B cell (primary cell): ENCODE measurements at regions not wholly inside any gene's neighbourhood (a gene's known extent, or its start where the extent isn't known, plus 50 kb on each side); places are given as distances from the start of the nearest gene placed in this dataset.

Experiments
- ATAC-seq: fragments of 200-7000 bp; cut with Tn5 transposase; one replicate; pipeline ENCODE4 v1.10.0; 2021; ENCODE audit warnings: low read depth, mild to moderate bottlenecking, moderate number of reproducible peaks, moderate library complexity
- CTCF ChIA-PET: fragments of 350-600 bp; sonication (Branson Sonifier 250); formaldehyde crosslinking; loops from one replicate; lab custom pipeline; 2021; ENCODE audit warnings: antibody characterized with exemption, inconsistent platforms; lab: Charles Lee
- POLR2A ChIA-PET: fragments of 350-600 bp; sonication (Branson Sonifier 250); formaldehyde crosslinking; loops from one replicate; lab custom pipeline; 2021; ENCODE audit warnings: antibody characterized with exemption; lab: Charles Lee
- DNase-seq: peaks from one replicate; pipeline ENCODE4 v3.0.0; 2013
- H2AFZ ChIP-seq: 2 replicates; pipeline ENCODE4 v1.6.1; 2012; ENCODE audit warnings: mild to moderate bottlenecking, low read depth, low read length; ENCODE audit not compliant: insufficient read depth, poor library complexity, severe bottlenecking
- H3K27ac ChIP-seq, 2 donors: 1 replicate in 1 of 2; 2 replicates in 1 of 2; pipeline ENCODE4 v1.5.1; 2012 to 2013; ENCODE audit warnings: low read length in 2 of 2, mild to moderate bottlenecking in 2 of 2, moderate library complexity in 1 of 2
- H3K27me3 ChIP-seq, 4 experiments: fragments of 200-600 bp in 1 of 4; sonication (generic) in 1 of 4; replicated peaks in 1 of 4; 1 replicate in 2 of 4; 2 replicates in 2 of 4; pipeline versions ENCODE4 v1.6.1 to v1.7.0; 2013 to 2016; ENCODE audit warnings: low read length in 3 of 4, mild to moderate bottlenecking in 2 of 4, mixed read lengths in 1 of 4, moderate library complexity in 1 of 4; ENCODE audit not compliant: insufficient read depth in 4 of 4, control insufficient read depth in 3 of 4; ENCODE audit errors: control extremely low read depth in 1 of 4
- H3K36me3 ChIP-seq, 2 experiments: replicated peaks in 1 of 2; 1 replicate in 1 of 2; 2 replicates in 1 of 2; pipeline versions ENCODE4 v1.6.1 to v1.7.1; 2013; ENCODE audit warnings: low read length in 1 of 2; ENCODE audit not compliant: insufficient read depth in 2 of 2, control insufficient read depth in 1 of 2; ENCODE audit errors: control extremely low read depth in 1 of 2, extremely low read depth in 1 of 2
- H3K4me1 ChIP-seq, 2 donors: fragments of 200-600 bp in 1 of 2; sonication (generic) in 1 of 2; 1 replicate in 1 of 2; 2 replicates in 1 of 2; pipeline versions ENCODE4 v1.5.1 to v1.6.1; 2013 to 2017; ENCODE audit warnings: low read length in 2 of 2; ENCODE audit not compliant: control insufficient read depth in 2 of 2, insufficient read depth in 2 of 2
- H3K4me2 ChIP-seq: replicated peaks from 2 replicates; pipeline ENCODE3; 2012; ENCODE audit warnings: mild to moderate bottlenecking, low read depth, low read length; ENCODE audit not compliant: poor library complexity, severe bottlenecking
- H3K4me3 ChIP-seq, 5 experiments: fragments of 200-600 bp in 1 of 5; sonication (generic) in 1 of 5; 1 replicate in 3 of 5; 2 replicates in 2 of 5; pipeline versions ENCODE4 v1.5.1 to v1.7.0; 2011 to 2016; ENCODE audit warnings: low read length in 4 of 5, mild to moderate bottlenecking in 4 of 5, low read depth in 2 of 5, control low read depth in 1 of 5, moderate library complexity in 1 of 5; ENCODE audit not compliant: insufficient read depth in 1 of 5; ENCODE audit errors: control extremely low read depth in 1 of 5, extremely low read depth in 1 of 5
- H3K79me2 ChIP-seq: fragments of 200-600 bp; sonication (generic); one replicate; pipeline ENCODE4 v1.6.0; 2016; ENCODE audit warnings: low read length; ENCODE audit not compliant: control insufficient read depth, insufficient read depth
- H3K9ac ChIP-seq: fragments of 200-600 bp; sonication (generic); 2 replicates; pipeline ENCODE4 v1.6.1; 2017; ENCODE audit warnings: mild to moderate bottlenecking, low read length, moderate library complexity
- H3K9me3 ChIP-seq, 3 donors: one replicate each; pipeline versions ENCODE4 v1.6.1 to v1.7.1; 2013; ENCODE audit warnings: low read length in 2 of 3; ENCODE audit not compliant: control insufficient read depth in 2 of 3, insufficient read depth in 1 of 3; ENCODE audit errors: control extremely low read depth in 1 of 3
- H4K20me1 ChIP-seq: 2 replicates; pipeline ENCODE4 v1.6.0; 2012; ENCODE audit warnings: mild to moderate bottlenecking, low read length; ENCODE audit not compliant: insufficient read depth, control insufficient read depth, poor library complexity, severe bottlenecking
- H3K27ac Mint-ChIP-seq: one replicate; pipeline ENCODE4 v1.8.0; 2021; ENCODE audit warnings: mixed read lengths
- H3K27me3 Mint-ChIP-seq: one replicate; pipeline ENCODE4 v1.8.0; 2021; ENCODE audit warnings: mixed read lengths
- H3K4me1 Mint-ChIP-seq: one replicate; pipeline ENCODE4 v1.8.0; 2021; ENCODE audit warnings: mixed read lengths
- H3K4me3 Mint-ChIP-seq: one replicate; pipeline ENCODE4 v1.8.0; 2021; ENCODE audit warnings: mixed read lengths
- H3K9me3 Mint-ChIP-seq: one replicate; pipeline ENCODE4 v1.8.0; 2022; ENCODE audit warnings: mixed read lengths; ENCODE audit not compliant: insufficient read depth
- CTCF ChIP-seq: fragments of 200-600 bp; IDR thresholded peaks from one replicate; pipeline ENCODE4 v1.8.0; 2022; ENCODE audit warnings: antibody characterized with exemption, mild to moderate bottlenecking
- EZH2 ChIP-seq: IDR thresholded peaks from 2 replicates; pipeline ENCODE4 v1.6.1; 2012; ENCODE audit warnings: borderline replicate concordance, low read depth, mild to moderate bottlenecking, moderate library complexity, low read length; ENCODE audit not compliant: insufficient read depth, poor library complexity, severe bottlenecking
- WGBS: methylation state at CpG from one replicate; pipeline ENCODE4 v1.1.5; 2013; ENCODE audit warnings: missing lambda C conversion rate; ENCODE audit not compliant: insufficient coverage; 5-methylcytosine and 5-hydroxymethylcytosine counted together
- intact Hi-C: fragments of 100-400 bp; cut with micrococcal nuclease; formaldehyde crosslinking; loops from one replicate; pipeline ENCODE4 v1.10.0; 2022

- Mint-ChIP-seq H3K27me3 (no peaks in the 10 kb centered on the region), H3K4me1 (no peaks in the 10 kb centered on the region), H3K27ac (no peak overlapping the region), H3K9me3 (no peaks in the 10 kb centered on the region), H3K4me3 (no peak overlapping the region)
- intact Hi-C loops = no loop called here
- no peak for TF ChIP-seq CTCF
- no peak for TF ChIP-seq EZH2
- Histone ChIP-seq H2AFZ (no peak overlapping the region), H3K9me3 (peaks cover 0 to 4% (median 0%) of the 10 kb centered on the region in 3 donors), H3K4me3 (no peak overlapping the region), H3K79me2 (no peaks in the 10 kb centered on the region), H3K27ac (no peak overlapping the region), H3K27me3 (no peaks in the 10 kb centered on the region), H4K20me1 (no peaks in the 10 kb centered on the region), H3K36me3 (no peaks in the 10 kb centered on the region), H3K4me2 (no peak overlapping the region), H3K9ac (no peak overlapping the region), H3K4me1 (no peaks in the 10 kb centered on the region)
- WGBS = 100% methylated on average over 1 of the region's 2 CpGs
- ChIA-PET CTCF (no interaction called here), POLR2A (no interaction called here)
- ATAC-seq = no peak
- DNase-seq = no peak
Observed at GRCh38 chr16:52296076-52296475, 250.9 kb downstream of the TOX3 start.

DNA sequence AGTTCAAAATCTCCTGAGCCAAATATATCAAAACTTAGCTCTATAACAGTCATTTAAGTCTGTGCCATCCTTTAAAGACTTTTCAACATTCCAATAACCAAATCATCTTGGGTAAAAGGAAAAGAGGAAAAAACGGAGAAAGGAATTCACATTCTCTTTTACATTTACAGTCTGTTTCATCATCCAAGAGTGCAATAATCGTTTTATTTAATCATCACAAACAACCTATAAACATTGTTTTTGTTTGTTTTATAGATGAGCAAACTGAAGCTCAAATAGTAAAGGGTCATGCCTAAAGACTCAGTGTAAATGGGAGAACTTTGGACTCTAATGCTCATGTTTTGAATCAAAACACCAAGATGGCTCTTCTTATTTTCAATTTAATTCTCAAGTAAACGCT is 252.3 kb downstream of the TOX3 start:
- intact Hi-C loops = no loop called here
- DNase-seq (no peak), ATAC-seq (no peak)
- Histone ChIP-seq H3K9ac (no peak overlapping the region), H2AFZ (no peak overlapping the region), H3K27me3 (no peaks in the 10 kb centered on the region), H3K36me3 (no peaks in the 10 kb centered on the region), H3K4me1 (no peaks in the 10 kb centered on the region), H3K4me2 (no peak overlapping the region), H3K27ac (no peak overlapping the region), H3K79me2 (no peaks in the 10 kb centered on the region), H3K4me3 (no peak overlapping the region), H3K9me3 (peaks cover 0 to 4% (median 0%) of the 10 kb centered on the region in 3 donors), H4K20me1 (no peaks in the 10 kb centered on the region)
- TF ChIP-seq EZH2 = no peak
- no peak for TF ChIP-seq CTCF
- Mint-ChIP-seq H3K27ac (no peak overlapping the region), H3K9me3 (no peaks in the 10 kb centered on the region), H3K4me1 (no peaks in the 10 kb centered on the region), H3K4me3 (no peak overlapping the region), H3K27me3 (no peaks in the 10 kb centered on the region)
- WGBS = 100% methylated on average over 1 of the region's 3 CpGs
- ChIA-PET CTCF (no interaction called here), POLR2A (no interaction called here)
